Mucosa of descending colon (tissue), 3 donors: ENCODE measurements at regions not wholly inside any gene's neighbourhood (a gene's known extent, or its start where the extent isn't known, plus 50 kb on each side); places are given as distances from the start of the nearest gene placed in this dataset.

ENCODE experiments used
- ATAC-seq: fragments of 200-7000 bp; cut with Tn5 transposase; one replicate; pipeline ENCODE4 v1.9.1; 2020; ENCODE audit warnings: mild to moderate bottlenecking, moderate library complexity
- DNase-seq, 3 donors: peaks; one replicate each; pipeline ENCODE4 v3.0.0-alpha.2; 2020
- H3K36me3 ChIP-seq: fragments of 200-600 bp; one replicate; pipeline ENCODE4 v1.8.0; 2021; ENCODE audit warnings: low read depth, mild to moderate bottlenecking
- H3K4me1 ChIP-seq: fragments of 200-600 bp; one replicate; pipeline ENCODE4 v1.8.0; 2021; ENCODE audit warnings: low read depth, mild to moderate bottlenecking
- H3K4me3 ChIP-seq: fragments of 200-600 bp; one replicate; pipeline ENCODE4 v1.8.0; 2021; ENCODE audit warnings: mild to moderate bottlenecking
- H3K9me3 ChIP-seq: fragments of 200-600 bp; one replicate; pipeline ENCODE4 v1.8.0; 2021; ENCODE audit warnings: mild to moderate bottlenecking
- intact Hi-C, 2 donors: fragments of 100-400 bp; cut with DNase I in 1 of 2; cut with micrococcal nuclease in 1 of 2; formaldehyde crosslinking; loops; one replicate each; pipeline versions ENCODE4 v1.11.0 to v1.11.1; 2022; cut with DNase I, micrococcal nuclease
- TF ChIP-seq, protein P1 (sequence below): fragments of 200-600 bp; IDR thresholded peaks from one replicate; pipeline ENCODE4 v1.8.0; 2022; ENCODE audit warnings: antibody characterized with exemption, mild to moderate bottlenecking
- donor health status: DM: no; HTN: no; CAD: no; lungs with moderate emphysema.
- donor health status: DM: no; HTN: no; CAD: no.
- donor health status: DM: no; HTN: yes; CAD: no.

DNA sequence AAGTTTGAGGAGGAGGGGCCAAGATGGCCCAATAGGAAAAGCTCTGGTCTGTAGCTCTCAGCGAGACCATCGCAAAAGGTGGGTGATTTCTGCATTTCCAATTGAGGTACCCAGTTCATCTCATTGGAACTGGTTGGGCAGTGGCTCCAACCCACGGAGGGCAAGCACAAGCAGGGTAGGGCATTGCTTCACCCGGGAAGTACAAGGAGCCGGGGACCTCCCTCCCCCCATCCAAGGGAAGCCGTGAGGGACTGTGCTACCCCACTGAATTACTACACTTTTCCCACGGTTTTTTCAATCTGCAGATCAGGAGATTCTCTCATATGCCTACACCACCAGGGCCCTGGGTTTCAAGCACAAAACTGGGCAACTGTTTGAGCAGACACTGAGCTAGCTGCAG, 58.0 kb upstream of the EFCAB3 start:
- Histone ChIP-seq H3K4me1 (no peaks in the 10 kb centered on the region), H3K36me3 (no peaks in the 10 kb centered on the region), H3K4me3 (no peak overlapping the region), H3K9me3 (no peaks in the 10 kb centered on the region)
- intact Hi-C loops = no loop called here
- TF ChIP-seq, protein P1, sequence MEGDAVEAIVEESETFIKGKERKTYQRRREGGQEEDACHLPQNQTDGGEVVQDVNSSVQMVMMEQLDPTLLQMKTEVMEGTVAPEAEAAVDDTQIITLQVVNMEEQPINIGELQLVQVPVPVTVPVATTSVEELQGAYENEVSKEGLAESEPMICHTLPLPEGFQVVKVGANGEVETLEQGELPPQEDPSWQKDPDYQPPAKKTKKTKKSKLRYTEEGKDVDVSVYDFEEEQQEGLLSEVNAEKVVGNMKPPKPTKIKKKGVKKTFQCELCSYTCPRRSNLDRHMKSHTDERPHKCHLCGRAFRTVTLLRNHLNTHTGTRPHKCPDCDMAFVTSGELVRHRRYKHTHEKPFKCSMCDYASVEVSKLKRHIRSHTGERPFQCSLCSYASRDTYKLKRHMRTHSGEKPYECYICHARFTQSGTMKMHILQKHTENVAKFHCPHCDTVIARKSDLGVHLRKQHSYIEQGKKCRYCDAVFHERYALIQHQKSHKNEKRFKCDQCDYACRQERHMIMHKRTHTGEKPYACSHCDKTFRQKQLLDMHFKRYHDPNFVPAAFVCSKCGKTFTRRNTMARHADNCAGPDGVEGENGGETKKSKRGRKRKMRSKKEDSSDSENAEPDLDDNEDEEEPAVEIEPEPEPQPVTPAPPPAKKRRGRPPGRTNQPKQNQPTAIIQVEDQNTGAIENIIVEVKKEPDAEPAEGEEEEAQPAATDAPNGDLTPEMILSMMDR = no peak
- DNase-seq = no peak
- no peak for ATAC-seq

DNA sequence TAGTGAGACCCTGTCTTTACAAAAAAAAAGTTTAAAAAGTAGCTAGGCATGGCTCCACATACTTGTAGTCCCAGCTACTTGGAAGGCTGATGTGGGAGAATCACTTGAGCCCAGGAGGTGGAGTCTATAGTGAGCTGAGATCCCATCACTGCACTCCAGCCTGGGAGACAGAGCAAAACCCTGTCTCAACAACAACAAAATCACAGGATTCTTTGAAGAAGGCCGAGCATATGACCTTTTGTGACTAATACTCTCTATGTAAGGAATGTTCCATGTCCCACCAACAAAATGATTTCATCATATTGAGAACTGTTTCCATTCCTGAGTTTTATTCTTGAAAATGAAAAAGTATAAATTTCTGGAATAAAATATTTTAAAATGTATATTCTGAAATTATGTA, 58.9 kb upstream of the EFCAB3 start:
- no peak for DNase-seq
- no peak for ATAC-seq
- no peak overlapping the region for H3K4me3 ChIP-seq
- no peaks in the 10 kb centered on the region for H3K36me3 ChIP-seq
- TF ChIP-seq, protein P1 = no peak
- H3K4me1 ChIP-seq = no peaks in the 10 kb centered on the region
- intact Hi-C loops = no loop called here
- no peaks in the 10 kb centered on the region for H3K9me3 ChIP-seq

DNA sequence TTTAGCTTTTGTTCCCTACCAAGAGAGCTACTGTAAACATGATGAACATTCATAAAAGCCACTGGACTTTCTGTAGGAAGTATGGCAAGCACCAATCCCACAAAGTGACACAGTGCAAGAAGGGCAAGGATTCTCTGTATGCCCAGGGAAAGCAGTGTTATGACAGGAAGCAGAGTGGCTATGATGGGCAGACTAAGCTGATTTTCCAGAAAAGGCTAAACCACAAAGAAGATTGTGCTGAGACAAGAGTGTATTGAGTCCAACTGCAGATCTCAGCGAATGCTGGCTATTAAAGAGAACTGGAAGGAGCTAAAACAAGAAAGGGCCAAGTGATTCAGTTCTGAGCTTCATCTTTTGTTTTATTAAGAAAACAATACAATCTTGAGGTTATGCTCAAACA, 60.5 kb upstream of the EFCAB3 start:
- intact Hi-C loops = no loop called here
- DNase-seq (no peak), ATAC-seq (no peak)
- Histone ChIP-seq H3K4me3 (no peak overlapping the region), H3K9me3 (no peaks in the 10 kb centered on the region), H3K36me3 (no peaks in the 10 kb centered on the region), H3K4me1 (no peaks in the 10 kb centered on the region)
- TF ChIP-seq, protein P1 = no peak

DNA sequence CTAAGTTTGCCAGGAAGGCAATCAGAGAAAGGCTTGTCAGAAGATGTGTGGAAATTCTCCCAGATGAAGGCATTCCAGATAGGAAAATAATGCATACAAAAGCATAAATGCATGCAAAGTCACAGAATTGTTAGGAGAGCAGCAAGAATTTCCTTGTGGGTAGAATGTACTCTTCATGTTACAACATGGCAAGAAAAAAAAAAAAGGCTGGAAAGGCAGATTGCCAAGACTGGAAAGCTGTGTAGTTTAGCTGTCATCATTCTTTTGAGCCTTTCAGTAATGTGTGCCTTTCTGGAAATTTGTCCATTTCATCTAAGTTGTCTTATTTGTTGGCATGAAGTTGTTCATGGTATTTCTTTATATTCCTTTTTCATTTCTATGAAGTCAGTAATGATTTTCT, 71.0 kb upstream of the EFCAB3 start:
- H3K9me3 ChIP-seq = no peaks in the 10 kb centered on the region
- H3K4me1 ChIP-seq = peaks cover 3% of the 10 kb centered on the region
- H3K4me3 ChIP-seq = no peak overlapping the region
- intact Hi-C loops = no loop called here
- ATAC-seq = no peak
- no peak for DNase-seq
- TF ChIP-seq, protein P1 = no peak
- no peaks in the 10 kb centered on the region for H3K36me3 ChIP-seq

DNA sequence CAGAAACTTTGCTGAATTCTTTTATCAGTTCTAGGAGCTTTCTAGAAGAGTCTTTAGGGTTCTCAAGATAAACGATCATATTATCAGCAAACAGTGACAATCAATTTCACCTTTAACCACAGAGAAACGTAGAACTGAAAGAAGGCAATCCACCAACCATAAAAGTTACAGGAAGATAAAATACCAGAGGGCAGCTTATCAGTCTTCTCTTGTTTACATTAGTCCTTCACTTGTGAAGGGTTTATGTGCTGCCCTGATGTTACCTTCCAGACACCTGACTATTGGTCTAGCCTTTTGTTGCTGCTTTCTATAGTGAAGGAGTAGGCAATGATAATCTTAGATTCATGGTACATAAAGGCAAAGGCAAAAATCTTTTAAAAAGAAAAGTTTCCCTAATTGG, 73.2 kb upstream of the EFCAB3 start:
- DNase-seq (peak in 1 of 3 donors; percentile 48), ATAC-seq (peak; percentile 97)
- H3K9me3 ChIP-seq = no peaks in the 10 kb centered on the region
- no peak overlapping the region for H3K4me3 ChIP-seq
- H3K4me1 ChIP-seq = peaks cover 3% of the 10 kb centered on the region
- H3K36me3 ChIP-seq = no peaks in the 10 kb centered on the region
- TF ChIP-seq, protein P1 = no peak
- intact Hi-C loops = no loop called here

DNA sequence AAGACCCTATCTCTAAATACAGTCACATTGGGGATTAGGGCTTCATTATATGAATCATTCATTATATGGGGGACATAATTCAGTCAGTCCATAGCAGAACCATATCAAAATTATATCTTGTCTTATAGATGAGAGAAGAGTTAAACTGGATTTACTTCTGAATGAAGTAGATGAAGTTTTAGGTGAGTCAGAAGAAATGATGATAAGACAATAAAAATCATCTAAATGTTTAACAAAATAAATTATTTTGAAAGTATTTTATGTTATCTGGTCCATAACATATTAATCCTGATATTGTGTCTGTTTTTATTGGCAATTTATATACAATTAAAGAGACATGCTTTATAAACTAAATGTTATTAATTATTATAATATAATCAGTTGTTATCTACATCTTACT, 76.9 kb upstream of the EFCAB3 start:
- DNase-seq (no peak), ATAC-seq (no peak)
- TF ChIP-seq, protein P1 = no peak
- no peaks in the 10 kb centered on the region for H3K9me3 ChIP-seq
- H3K4me1 ChIP-seq = no peaks in the 10 kb centered on the region
- intact Hi-C loops = no loop called here
- H3K4me3 ChIP-seq = no peak overlapping the region
- H3K36me3 ChIP-seq = no peaks in the 10 kb centered on the region
